ENCODE measurements at regions not wholly inside any gene's neighbourhood (a gene's known extent, or its start where the extent isn't known, plus 50 kb on each side); places are given as distances from the start of the nearest gene placed in this dataset.

DNA sequence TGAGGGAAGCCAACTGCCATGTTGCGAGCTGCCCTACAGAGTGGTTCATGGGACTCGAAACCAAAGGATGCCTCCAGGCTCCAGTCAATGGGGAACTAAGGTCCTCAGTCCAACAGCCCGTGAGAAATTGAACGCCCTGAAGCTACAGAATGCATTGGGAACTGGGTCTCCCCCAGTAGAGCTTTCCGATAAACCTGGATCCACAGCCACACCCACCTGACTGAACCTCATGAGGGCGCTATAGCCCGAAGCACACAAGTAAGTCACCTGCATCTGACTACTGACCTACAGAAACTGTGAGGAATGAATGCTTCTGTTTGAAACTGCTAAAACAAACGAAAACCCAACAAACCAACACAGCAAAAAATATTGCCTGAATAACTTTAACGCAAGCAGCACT, 1297.7 kb downstream of the AACS start:
- Histone ChIP-seq H3K27ac (no peak overlapping the region), H3K9me3 (no peaks in the 10 kb centered on the region), H3K27me3 (no peaks in the 10 kb centered on the region), H3K4me3 (no peak overlapping the region), H3K36me3 (no peaks in the 10 kb centered on the region), H3K4me1 (no peaks in the 10 kb centered on the region)
- 71 to 75% methylated on average over 9 of the region's 9 CpGs for WGBS, 2 donors
- no peak for TF ChIP-seq POLR2A (IDR thresholded peaks at IDR 0.05)
- TF ChIP-seq, protein P1, sequence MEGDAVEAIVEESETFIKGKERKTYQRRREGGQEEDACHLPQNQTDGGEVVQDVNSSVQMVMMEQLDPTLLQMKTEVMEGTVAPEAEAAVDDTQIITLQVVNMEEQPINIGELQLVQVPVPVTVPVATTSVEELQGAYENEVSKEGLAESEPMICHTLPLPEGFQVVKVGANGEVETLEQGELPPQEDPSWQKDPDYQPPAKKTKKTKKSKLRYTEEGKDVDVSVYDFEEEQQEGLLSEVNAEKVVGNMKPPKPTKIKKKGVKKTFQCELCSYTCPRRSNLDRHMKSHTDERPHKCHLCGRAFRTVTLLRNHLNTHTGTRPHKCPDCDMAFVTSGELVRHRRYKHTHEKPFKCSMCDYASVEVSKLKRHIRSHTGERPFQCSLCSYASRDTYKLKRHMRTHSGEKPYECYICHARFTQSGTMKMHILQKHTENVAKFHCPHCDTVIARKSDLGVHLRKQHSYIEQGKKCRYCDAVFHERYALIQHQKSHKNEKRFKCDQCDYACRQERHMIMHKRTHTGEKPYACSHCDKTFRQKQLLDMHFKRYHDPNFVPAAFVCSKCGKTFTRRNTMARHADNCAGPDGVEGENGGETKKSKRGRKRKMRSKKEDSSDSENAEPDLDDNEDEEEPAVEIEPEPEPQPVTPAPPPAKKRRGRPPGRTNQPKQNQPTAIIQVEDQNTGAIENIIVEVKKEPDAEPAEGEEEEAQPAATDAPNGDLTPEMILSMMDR (IDR thresholded peaks at IDR 0.05), result no peak
- intact Hi-C loops (cut with DNase I), result no loop called here
- no peak for DNase-seq

GRCh38 chr12:126369487-126370463, 1304.5 kb downstream of the AACS start:
- no peaks in the 10 kb centered on the region for H3K27me3 ChIP-seq
- no peaks in the 10 kb centered on the region for H3K9me3 ChIP-seq
- DNase-seq, result no peak
- H3K36me3 ChIP-seq, result no peaks in the 10 kb centered on the region
- TF ChIP-seq, protein P1 (IDR thresholded peaks at IDR 0.05), result peak in 2 of 6 experiments; percentile 22 to 59
- TF ChIP-seq POLR2A (IDR thresholded peaks at IDR 0.05), result no peak
- intact Hi-C loops (cut with DNase I), result no loop called here
- H3K27ac ChIP-seq, result peak overlapping the region in 3 of 4 donors; percentile 12 to 54 (median 41)
- no peak overlapping the region for H3K4me3 ChIP-seq
- WGBS, 2 donors, result 18 to 32% methylated on average over 3 of the region's 3 CpGs
- peaks cover 0 to 21% (median 0%) of the 10 kb centered on the region in 3 donors for H3K4me1 ChIP-seq

GRCh38 chr12:126383506-126383905, 1318.3 kb downstream of the AACS start:
- no peak overlapping the region for H3K4me3 ChIP-seq
- no peak for TF ChIP-seq POLR2A (IDR thresholded peaks at IDR 0.05)
- TF ChIP-seq, protein P1 (IDR thresholded peaks at IDR 0.05), result no peak
- H3K27ac ChIP-seq, result no peak overlapping the region
- DNase-seq, result no peak
- H3K36me3 ChIP-seq, result no peaks in the 10 kb centered on the region
- peaks cover 0 to 19% (median 3%) of the 10 kb centered on the region in 3 donors for H3K4me1 ChIP-seq
- no peaks in the 10 kb centered on the region for H3K27me3 ChIP-seq
- no peaks in the 10 kb centered on the region for H3K9me3 ChIP-seq
- WGBS, 2 donors, result 31 to 35% methylated on average over 3 of the region's 3 CpGs
- intact Hi-C loops (cut with DNase I), result no loop called here

GRCh38 chr12:126384026-126384564, 1318.9 kb downstream of the AACS start:
- DNase-seq, result no peak
- no peak for TF ChIP-seq POLR2A (IDR thresholded peaks at IDR 0.05)
- TF ChIP-seq, protein P1 (IDR thresholded peaks at IDR 0.05), result no peak
- no peak overlapping the region for H3K4me3 ChIP-seq
- no peaks in the 10 kb centered on the region for H3K36me3 ChIP-seq
- no peak overlapping the region for H3K27ac ChIP-seq
- H3K27me3 ChIP-seq, result no peaks in the 10 kb centered on the region
- H3K4me1 ChIP-seq, result peaks cover 0 to 19% (median 3%) of the 10 kb centered on the region in 3 donors
- intact Hi-C loops (cut with DNase I), result no loop called here
- WGBS, 2 donors, result 7 to 32% methylated on average over 2 of the region's 2 CpGs
- no peaks in the 10 kb centered on the region for H3K9me3 ChIP-seq

DNA sequence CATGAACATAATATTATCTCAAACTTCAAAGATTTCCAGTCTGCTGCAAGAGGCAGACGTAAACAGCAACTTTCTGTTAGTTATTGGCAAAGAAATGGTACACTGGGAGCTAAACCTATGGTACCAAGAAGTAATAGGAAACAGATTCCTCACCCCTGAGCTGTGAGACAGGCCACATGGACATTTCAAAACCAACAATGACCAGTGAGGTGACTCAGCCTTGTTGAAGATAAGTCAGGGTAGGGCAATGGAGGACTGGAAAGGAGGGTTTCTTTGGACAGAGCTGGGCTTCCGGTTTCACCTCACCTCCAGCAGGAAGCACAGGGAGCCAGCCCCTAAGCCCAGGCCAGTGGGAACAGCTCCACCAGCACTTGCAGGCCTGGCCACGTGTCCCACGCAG, 1320.5 kb downstream of the AACS start:
- WGBS, 2 donors, result 48 to 79% methylated on average over 2 to 4 of the region's 4 CpGs
- no peaks in the 10 kb centered on the region for H3K9me3 ChIP-seq
- no peak for DNase-seq

More for the DNA sequence above, 1320.5 kb downstream of the AACS start:
- Histone ChIP-seq H3K36me3 (no peaks in the 10 kb centered on the region), H3K27me3 (no peaks in the 10 kb centered on the region), H3K4me3 (no peak overlapping the region), H3K4me1 (peaks cover 0 to 19% (median 3%) of the 10 kb centered on the region in 3 donors), H3K27ac (no peak overlapping the region)
- no peak for TF ChIP-seq POLR2A (IDR thresholded peaks at IDR 0.05)
- TF ChIP-seq, protein P1 (IDR thresholded peaks at IDR 0.05), result no peak
- intact Hi-C loops (cut with DNase I), result no loop called here
